Fibroblast of peridontal ligament (primary cell): ENCODE measurements at regions not wholly inside any gene's neighbourhood (a gene's known extent, or its start where the extent isn't known, plus 50 kb on each side); places are given as distances from the start of the nearest gene placed in this dataset.
"Not testable (repeated sequence)": the region's sequence is repeated elsewhere in the genome, so short reads cannot be mapped to it uniquely, and the experiment has no call there.

Experiments
- DNase-seq: peaks from one replicate; pipeline ENCODE4 v3.0.0-alpha.2; 2010; ENCODE audit errors: extremely low read depth

DNA sequence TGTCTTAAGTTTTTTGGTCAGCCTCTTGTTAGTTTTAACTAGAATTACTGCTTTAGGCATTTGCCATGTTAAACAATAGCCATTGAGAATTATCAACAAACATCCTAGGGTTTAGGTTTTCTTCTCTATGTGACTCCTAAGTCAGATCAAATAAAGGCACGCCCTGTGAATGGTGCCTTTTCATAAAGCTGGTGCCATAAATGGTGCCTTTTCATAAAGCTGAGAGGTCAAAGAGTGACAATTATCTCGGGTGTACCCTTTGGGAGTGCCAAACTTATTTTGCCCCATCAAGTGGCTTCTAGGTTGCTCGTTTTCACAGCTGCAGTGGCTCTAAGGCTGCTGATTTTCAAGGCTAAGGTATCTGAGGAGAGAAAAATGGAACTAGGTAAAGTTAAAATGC is 391.6 kb downstream of the DMRTA1 start:
- DNase-seq = no peak

DNA sequence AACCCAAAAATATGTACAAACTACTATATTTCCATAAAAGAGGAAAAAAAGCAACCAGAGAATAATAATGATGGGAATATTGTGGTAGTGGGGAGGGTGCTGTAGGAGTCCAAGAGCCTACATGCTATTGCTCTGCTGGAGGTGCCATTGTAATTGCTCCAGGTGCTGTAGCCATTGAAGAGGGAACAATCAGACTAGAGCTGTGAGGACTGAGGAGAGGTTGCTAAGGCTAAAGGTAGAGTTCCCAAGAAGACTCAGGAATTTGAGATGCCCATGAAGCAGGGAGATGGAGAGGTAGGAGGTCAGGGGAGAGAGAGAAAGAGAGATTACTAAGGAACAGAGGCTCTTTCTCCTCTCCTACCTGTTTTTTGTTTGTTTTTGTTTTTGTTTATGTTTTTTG is 394.0 kb downstream of the DMRTA1 start:
- no peak for DNase-seq

DNA sequence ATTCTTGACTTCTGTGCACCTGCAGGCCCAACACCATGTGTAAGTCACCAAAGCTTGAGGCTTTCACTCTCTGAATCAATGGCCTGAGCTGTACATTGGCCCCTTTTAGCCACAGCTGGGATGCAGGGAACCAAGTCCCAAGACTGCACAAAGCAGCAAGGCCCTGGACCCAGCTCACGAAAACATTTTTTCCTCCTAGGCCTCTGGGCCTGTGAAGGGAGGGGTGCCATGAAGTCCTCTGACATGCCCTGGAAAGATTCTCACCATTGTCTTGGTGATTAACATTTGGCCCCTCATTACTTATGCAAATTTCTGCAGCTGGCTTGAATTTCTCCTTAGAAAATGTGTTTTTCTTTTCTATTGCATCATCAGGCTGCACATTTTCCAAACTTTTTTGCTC is 398.6 kb downstream of the DMRTA1 start:
- DNase-seq = not testable (repeated sequence)

DNA sequence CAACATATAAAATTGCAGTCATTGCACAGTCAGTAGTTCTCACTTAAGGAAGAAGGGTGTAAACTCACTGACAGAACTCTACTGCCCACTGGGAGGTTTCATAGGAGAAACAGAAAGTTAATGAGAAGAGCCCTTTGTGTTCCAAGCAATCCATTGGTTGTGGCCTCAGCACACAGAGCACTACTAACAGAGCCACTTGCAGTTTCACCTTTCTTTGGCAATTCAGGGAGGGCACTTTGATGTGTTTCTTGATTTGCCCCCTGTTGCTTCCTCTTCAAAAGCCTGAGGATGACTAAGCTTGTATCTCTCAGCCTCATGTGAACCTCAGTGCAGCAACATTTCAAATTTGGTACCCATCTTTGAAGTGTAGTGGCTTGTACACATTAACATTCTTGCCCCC is 409.4 kb downstream of the DMRTA1 start:
- no peak for DNase-seq

DNA sequence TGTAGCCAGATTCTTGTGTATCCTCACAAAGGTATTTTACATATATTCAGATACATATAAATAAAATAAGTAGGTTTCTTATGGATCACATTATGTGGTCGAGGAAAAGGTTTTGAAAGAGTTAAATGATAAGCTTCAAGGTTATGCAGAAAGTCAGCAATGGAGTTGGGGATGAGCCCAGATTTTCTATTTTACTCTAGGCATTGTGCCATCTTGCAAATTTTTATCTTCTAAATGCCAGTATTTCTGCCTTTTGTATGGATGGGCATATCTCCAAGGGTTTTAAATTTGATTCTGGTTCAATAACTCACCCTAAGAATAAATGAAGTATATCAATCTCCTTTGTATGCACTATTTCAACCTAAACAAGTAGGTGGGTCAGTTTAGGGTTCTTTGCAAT is 410.7 kb downstream of the DMRTA1 start:
- no peak for DNase-seq

DNA sequence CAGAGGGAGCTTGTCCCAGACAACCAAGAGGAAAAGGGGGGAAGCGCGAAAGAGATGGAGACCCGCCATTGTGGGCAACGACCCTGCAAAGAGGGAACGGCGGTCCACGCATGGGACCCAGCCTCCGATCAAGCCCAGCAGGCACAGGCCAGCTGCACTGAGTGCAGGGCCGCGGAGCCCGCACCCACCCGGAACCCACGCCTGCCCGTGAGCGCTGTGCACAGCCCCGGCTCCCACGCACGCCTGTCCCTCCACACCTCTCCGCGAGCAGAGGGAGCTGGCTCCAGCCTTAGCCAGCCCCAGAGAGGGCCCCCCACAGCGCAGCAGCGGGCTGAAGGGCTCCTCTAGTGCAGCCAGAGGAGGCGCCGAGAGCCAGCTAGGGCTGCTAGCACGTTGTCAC is 416.5 kb downstream of the DMRTA1 start:
- no peak for DNase-seq

DNA sequence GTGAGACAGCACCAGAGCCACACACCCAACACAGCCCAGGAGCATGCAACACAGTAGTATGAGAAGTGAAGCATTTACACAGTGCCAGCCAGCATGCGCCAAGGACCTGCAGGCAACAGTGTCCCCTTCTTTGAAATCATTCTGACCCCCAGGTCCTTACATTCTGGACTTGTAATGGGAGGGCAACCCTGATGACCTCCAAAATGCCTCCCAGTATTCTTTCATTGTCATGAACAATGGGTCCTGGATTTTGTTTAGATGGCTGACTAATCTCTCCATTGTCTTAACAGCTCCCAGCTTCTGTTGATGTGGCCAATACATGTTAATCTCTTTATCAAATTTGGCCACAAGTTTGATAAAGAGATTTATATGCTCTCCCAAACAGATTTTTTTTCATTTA is 417.1 kb downstream of the DMRTA1 start:
- DNase-seq = no peak

DNA sequence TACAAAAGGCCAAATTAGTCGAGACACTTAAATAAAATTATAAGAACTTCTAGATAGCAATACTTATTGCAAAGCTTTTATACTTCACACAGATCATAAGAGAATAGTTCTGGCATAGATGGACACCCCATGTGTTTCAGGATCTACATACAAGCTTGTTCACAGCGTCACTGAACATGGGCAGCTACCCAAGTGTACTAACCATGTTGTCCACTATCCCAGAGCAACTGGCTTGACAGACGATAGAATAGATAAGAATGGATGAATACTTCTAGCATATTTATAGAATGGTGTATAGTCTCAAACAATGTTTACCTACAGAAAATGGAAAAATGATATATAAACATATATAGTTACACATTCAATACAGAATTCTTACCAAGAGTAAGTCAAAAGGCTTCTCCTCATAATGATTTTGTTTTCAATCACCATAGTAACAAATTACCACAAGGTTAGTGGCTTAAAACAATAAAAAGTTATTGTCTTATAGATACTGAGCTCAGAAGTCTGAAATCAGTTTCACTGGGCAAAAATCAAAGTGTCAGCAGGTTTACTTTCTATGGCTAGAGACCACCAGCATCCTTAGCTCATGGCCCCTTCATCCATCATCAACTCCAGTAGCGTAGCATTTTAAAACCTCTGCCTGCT is 446.7 kb downstream of the DMRTA1 start:
- DNase-seq = no peak

DNA sequence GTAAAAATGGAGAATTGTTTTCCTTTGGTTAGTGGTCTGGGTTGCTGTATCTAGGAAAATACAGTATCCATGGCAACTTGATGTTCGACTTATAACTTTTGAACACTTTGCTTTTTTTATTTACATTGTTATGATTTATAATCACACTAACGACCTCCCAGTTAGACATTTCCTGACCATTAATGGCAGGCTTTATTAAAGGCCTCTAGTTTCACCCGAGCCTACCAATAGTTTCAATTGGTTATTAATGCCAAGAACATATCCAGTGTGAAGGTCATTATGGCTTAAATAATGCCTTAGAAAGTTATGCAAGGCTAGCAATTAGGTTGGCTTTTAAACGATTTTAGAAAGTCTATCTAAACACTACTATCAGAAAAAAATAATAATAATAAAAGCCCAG is 452.0 kb downstream of the DMRTA1 start:
- no peak for DNase-seq

DNA sequence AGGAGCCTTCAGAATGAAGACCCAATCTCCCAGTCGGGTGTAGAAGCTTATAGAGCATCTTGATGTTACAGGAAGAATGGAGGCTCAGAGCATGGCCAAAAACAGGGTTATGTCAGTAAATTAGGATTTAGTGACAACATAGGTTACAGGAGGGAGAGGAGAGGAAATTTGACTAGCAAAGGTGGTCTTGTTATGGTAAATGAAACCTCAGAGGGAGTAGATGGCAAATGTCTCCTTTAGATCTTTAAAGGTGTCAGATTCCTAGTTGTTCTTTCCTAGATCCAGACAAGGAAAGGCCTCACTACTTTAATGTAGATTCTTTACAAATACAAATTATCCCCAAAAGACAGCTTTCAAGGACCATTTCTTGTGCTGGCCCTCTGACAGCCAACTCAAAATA is 465.0 kb downstream of the DMRTA1 start:
- DNase-seq = no peak

DNA sequence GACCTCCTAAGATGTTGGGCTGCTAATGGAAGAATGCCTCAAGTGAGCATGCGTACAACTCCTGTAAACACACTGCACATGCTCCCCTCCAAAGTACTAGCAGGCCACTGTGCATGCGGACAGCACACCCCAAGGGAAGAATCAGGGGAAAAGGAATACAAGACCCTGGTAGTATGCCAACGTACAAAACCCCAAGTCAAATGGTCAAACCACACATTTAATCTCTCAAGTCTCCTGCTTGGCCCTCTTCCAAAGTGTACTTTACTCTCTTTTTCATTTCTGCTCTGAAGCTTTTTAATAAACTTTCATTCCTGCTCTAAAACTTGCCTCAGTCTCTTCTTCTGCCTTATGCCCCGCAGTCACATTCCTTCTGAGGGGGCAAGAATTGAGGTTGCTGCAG is 466.4 kb downstream of the DMRTA1 start:
- peak; percentile 1 for DNase-seq

DNA sequence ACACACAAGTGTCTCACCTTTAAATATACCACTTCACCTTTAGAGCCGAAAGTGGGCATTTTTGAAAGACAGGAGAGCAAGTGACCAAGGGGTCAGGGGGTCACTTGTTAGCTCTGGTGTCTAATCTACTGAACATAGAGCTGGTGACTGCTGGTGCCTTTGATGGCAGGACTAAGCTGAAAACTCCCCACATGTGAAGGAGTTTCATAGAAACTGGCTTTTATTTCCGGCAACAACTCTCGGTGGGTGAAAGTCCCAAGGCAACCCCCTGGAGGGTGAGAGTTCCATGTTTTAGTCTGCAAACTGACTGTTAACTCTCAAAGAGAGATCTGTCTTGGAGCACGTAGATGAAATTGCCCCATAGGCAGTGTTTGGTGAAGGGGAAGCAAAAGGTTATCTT is 466.9 kb downstream of the DMRTA1 start:
- no peak for DNase-seq

DNA sequence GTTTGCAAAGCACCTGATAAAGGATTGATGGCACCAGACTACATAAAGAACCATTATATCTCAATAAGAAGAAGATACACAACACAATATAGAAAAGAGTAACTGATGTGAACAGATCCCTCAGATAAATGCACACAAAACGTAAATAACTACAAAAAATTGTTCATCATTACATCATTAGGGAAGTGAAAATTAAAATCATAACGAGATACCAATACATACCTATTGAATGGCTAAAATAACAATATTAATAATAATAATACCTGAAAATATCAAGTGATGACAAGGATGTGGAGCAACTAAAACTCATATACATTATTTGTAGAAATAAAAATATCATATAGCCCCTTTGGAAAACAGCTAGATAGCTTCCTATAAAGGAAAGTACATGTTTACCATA is 469.5 kb downstream of the DMRTA1 start:
- no peak for DNase-seq

DNA sequence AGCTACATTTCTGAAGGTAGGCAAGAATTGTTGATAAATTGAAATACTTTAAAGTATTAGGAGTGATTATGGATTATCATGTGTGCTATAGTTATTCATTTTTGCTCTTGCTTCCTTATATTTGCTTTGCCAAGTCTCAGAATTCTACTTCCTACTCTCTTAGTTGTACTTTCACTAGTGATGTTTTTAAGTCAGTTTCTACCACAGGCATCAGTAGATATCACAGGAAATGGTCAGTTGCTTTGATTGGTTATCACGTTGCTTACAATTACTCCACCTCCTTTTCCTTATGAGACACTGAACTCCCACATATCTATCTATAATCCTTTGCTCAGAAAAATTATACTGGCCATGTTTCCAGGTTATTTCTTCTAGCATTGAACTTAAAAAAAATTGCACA is 472.8 kb downstream of the DMRTA1 start:
- no peak for DNase-seq

DNA sequence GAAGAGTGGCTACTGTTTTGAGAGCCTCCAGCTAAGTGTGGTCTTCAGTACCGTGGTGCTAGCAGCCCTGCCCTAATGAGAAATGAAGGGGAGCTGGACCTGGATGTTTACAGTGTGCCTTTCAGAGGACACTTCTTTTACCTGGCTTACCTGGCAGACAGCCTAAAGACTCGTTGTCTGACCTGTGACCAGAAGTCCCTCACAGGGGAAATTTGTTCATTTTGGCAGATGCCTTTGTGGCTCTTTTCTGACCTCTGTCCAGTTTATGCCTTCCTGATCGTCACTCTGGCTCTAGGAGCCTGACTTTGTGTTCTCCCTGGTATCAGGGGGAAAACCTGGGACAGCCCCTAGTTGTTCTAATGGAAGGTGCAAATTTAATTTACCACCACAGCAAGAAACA is 475.1 kb downstream of the DMRTA1 start:
- DNase-seq = no peak

DNA sequence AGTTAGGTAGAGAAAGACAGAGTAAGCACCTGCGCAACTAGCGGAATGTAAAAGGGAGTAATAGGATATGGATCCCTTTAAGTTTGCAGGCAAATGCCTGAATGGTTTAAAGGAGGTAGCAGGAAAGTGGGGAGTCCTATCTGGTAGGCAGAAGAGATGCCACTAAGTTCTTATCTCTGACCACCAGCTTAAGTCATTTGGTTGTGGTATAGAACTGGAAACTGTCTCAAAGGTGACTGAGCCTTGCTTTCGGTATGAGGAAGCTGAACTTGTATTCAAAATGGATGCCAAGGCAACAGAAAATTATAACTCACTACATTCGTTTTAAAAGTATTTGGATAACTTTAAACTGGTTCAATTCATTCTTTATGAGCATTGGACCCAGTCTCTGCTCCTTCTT is 475.6 kb downstream of the DMRTA1 start:
- DNase-seq = no peak

DNA sequence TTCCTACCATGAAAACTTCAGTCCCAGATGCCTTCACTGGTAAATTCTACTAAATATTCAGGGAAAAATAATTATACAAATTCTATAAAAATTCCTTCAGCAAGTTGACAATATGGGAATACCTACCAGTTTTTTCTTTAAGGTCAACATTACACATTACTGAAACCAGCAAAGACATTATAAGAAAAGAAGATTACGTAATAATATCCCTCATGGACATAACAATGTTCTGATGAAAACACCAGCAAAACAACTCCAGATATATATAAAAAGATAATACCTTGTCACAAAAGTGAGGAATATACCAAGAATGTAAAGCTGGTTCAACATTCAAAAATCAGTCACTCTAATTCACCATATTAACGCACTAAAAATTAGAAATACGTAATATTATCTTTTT is 507.9 kb downstream of the DMRTA1 start:
- no peak for DNase-seq

DNA sequence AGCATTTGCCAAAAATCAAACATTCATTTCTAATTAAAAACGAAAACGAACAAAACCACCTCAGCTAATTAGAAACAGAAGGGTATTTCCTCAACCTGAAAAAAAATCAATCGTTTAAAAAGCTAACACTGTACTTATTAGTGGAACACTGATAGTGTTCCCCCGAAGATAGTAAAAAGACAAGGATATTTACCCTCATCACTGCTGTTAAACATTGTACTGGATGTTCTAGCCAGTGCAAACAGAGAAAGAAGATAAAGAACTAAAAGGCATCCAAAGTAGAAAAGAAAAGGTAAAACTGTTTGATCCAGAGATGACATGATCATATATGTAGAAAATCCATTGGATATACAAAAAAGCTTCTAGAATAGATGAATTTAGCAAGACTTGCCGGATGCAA is 508.3 kb downstream of the DMRTA1 start:
- no peak for DNase-seq

DNA sequence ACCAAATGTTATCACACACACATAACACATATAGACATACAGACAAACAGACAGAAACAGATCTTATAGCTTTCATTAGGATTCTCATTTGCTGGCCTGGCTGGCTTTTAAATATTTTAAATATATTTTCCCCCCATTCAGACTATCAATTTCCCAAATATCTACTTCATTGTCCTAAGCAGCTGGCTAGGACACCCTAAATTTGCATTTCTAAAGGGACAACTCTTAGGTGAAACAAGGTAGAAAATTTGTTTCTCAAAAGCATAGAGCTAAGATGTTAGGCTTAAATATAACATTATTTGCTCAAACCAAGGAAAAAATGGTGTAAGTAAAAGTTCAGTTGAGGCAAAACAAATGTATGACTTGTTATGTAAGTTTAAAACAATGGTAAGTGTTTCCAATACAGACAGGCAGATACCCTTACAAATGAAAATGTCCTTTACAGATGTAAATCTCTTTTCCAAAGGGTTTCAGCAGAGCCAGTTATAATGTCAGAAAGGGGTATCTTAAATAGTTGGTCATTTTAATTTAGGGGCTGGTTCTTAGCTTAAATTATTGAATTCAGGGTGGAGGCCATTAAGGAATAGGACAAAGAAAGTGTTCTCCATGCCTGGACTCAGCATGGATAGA is 522.8 kb downstream of the DMRTA1 start:
- no peak for DNase-seq

DNA sequence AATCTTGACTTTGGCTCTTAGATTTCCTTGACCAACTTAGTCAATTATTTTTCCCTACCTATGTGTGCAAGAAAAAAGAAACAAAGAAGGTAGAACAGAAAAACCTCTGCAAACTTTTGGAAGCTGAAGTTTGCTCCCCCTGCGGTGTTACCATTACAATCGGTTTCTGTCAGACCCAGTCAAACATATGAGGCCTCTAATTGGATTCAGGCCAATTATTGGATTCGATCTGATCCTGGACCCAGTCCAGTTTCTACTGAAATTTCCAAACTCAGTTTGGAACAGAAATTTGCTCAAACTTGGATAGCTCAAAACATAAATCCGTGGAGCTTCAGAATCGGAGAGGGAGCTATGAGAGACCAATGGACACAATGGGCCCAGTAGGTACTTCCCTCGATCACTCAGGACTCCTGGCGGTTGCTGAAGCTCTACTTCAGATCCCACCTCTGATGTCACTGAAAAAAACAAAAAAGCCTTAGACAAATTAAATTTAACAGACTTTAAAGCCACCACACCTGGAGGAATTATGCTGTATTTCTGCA is 523.9 kb downstream of the DMRTA1 start:
- DNase-seq = no peak

DNA sequence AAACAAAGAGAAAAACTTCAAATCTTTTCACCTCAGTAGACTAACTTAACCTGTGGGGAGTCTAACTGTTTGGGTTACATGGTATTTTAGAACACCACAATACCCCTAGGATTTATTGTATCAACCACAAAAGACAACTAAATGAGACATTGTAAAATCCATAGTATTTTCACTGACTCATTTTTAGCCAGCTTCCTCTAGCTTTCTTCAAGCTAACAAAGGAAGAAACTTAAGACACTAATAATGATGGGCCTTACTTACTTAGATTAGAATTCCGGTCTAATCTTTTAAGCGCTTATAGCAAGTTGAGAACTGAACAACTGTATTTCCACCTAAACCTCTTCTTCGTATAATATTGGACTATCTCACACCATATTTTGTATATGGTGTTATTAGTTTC is 529.3 kb downstream of the DMRTA1 start:
- DNase-seq = peak; percentile 20

DNA sequence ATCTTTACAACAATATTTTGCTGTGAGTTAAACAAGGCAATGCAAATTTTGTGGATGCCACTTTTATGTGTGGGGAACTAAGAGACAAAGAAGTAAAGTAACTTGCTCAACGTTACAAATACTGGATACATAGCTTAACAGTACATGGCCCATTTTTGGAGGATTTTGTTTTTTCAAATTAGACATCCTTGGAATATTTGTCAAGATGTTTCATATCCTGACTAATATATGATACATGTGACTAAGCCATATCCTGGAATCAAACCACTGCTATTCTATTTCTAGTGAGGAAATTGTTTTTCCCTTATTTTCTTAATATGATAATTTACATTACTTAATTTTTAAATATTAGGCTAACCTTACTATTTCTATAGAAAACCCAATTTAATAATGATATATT is 529.8 kb downstream of the DMRTA1 start:
- peak; percentile 42 for DNase-seq

DNA sequence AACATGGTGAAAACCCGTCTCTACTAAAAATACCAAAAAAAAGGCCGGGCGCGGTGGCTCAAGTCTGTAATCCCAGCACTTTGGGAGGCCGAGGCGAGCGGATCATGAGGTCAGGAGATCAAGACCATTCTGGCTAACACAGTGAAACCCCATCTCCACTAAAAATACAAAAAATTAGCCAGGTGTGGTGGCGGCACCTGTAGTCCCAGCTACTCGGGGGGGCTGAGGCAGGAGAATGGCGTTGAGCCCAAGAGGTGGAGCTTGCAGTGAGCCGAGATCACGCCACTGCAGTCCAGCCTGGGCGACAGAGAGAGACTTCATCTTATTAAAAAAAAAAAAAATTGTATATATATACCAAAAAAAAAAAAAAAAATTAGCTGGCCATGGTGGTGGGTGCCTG is 533.8 kb downstream of the DMRTA1 start:
- DNase-seq = not testable (repeated sequence)

DNA sequence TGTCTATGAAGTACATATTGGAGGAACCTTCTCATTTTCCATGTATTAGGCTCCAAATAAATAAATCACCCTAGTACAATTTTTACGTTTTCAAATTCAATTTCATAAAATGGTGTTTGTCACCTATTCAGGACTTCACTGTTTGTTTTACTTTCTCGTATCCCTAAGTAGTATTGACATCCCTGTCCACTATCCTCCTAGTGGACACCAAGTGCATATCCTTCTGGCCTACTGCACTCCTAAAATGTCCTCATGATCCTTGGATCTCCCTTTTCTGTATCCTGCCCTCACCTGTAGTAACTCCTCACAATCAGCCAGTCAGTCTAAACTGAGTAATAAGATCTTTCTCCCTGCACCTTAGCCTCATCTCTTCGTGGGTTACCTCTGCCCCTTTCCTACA is 539.9 kb downstream of the DMRTA1 start:
- no peak for DNase-seq
